ENCODE measurements at regions not wholly inside any gene's neighbourhood (a gene's known extent, or its start where the extent isn't known, plus 50 kb on each side); places are given as distances from the start of the nearest gene placed in this dataset.

GRCh38 chr15:97483232-97483631, 477.3 kb upstream of the ARRDC4 start:
- H3K4me1 ChIP-seq (ENCODE audit: insufficient read depth, low read length): no peaks in the 10 kb centered on the region
- no peaks in the 10 kb centered on the region for H3K9me3 ChIP-seq (ENCODE audit: insufficient read depth, low read depth, low read length)
- no peaks in the 10 kb centered on the region for H3K36me3 ChIP-seq (ENCODE audit: insufficient read depth, low read depth, low read length)

GRCh38 chr15:97490429-97490828, 470.1 kb upstream of the ARRDC4 start:
- H3K36me3 ChIP-seq (ENCODE audit: insufficient read depth, low read depth, low read length): no peaks in the 10 kb centered on the region
- H3K27me3 ChIP-seq (ENCODE audit: insufficient read depth, low read length): no peaks in the 10 kb centered on the region
- H3K4me1 ChIP-seq (ENCODE audit: insufficient read depth, low read length): no peaks in the 10 kb centered on the region
- no peak overlapping the region for H3K9ac ChIP-seq (ENCODE audit: low read depth, low read length)
- no peak overlapping the region for H3K4me3 ChIP-seq (ENCODE audit: low read length)
- no peak overlapping the region for H3K27ac ChIP-seq (ENCODE audit: low read length)
- H3K9me3 ChIP-seq (ENCODE audit: insufficient read depth, low read depth, low read length): no peaks in the 10 kb centered on the region

More at GRCh38 chr15:97483232-97483631, 477.3 kb upstream of the ARRDC4 start:
- Histone ChIP-seq H3K9ac (ENCODE audit: low read depth, low read length) (no peak overlapping the region), H3K27me3 (ENCODE audit: insufficient read depth, low read length) (no peaks in the 10 kb centered on the region), H3K27ac (ENCODE audit: low read length) (no peak overlapping the region), H3K4me3 (ENCODE audit: low read length) (no peak overlapping the region)

- Histone ChIP-seq H3K9me3 (ENCODE audit: insufficient read depth, low read depth, low read length) (no peaks in the 10 kb centered on the region), H3K36me3 (ENCODE audit: insufficient read depth, low read depth, low read length) (no peaks in the 10 kb centered on the region), H3K27ac (ENCODE audit: low read length) (no peak overlapping the region), H3K4me1 (ENCODE audit: insufficient read depth, low read length) (no peaks in the 10 kb centered on the region; the same call in 1 of the 2 replicates), H3K4me3 (ENCODE audit: low read length) (no peak overlapping the region), H3K9ac (ENCODE audit: low read depth, low read length) (no peak overlapping the region), H3K27me3 (ENCODE audit: insufficient read depth, low read length) (no peaks in the 10 kb centered on the region)
Measured at GRCh38 chr15:97501291-97501690, 459.2 kb upstream of the ARRDC4 start.

DNA sequence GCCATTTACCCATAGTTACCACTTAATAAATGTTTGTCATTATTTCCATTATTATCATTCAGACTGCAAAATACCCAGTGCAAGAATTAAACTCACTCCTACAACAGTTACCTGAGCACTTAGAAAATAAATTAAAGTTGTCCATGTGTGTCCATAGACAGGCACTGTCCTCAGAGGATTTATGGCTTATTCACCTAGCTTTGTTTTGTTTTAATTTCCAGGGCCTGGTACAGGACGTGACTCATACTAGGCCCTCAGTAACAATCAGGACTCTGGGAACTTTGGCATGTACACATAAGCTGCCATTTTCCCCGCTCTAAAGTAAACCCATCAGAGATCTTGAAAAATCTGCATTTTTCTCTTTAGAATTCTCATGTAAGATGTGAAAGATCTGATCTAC, 458.5 kb upstream of the ARRDC4 start:
- Histone ChIP-seq H3K9me3 (ENCODE audit: insufficient read depth, low read depth, low read length) (no peaks in the 10 kb centered on the region), H3K4me1 (ENCODE audit: insufficient read depth, low read length) (no peaks in the 10 kb centered on the region; the same call in 1 of the 2 replicates), H3K36me3 (ENCODE audit: insufficient read depth, low read depth, low read length) (no peaks in the 10 kb centered on the region), H3K9ac (ENCODE audit: low read depth, low read length) (no peak overlapping the region), H3K27ac (ENCODE audit: low read length) (no peak overlapping the region), H3K27me3 (ENCODE audit: insufficient read depth, low read length) (no peaks in the 10 kb centered on the region), H3K4me3 (ENCODE audit: low read length) (no peak overlapping the region)

GRCh38 chr15:97504031-97504792, 456.3 kb upstream of the ARRDC4 start:
- Histone ChIP-seq H3K36me3 (ENCODE audit: insufficient read depth, low read depth, low read length) (no peaks in the 10 kb centered on the region), H3K27me3 (ENCODE audit: insufficient read depth, low read length) (no peaks in the 10 kb centered on the region), H3K9ac (ENCODE audit: low read depth, low read length) (no peak overlapping the region), H3K27ac (ENCODE audit: low read length) (no peak overlapping the region), H3K9me3 (ENCODE audit: insufficient read depth, low read depth, low read length) (no peaks in the 10 kb centered on the region), H3K4me3 (ENCODE audit: low read length) (no peak overlapping the region), H3K4me1 (ENCODE audit: insufficient read depth, low read length) (no peaks in the 10 kb centered on the region; the same call in 1 of the 2 replicates)

DNA sequence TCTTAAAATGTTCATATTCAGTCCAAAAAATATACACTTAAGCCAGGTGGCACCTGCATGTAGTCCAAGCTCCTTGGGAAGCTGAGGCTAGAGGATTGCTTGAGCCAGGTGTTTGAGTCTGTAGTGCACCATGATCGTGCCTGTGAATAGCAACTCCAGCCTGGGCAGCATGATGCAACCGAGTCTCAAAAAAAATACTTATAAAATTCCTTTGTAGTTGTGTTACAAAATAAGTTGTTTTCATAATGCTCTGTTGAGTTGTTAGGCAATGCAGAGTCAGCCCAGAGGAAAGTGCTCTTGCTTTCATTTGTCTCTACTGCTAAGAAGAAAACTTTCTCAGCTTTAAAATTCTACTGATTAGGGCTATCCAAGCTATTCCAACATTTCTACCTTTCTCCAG, 442.8 kb upstream of the ARRDC4 start:
- no peaks in the 10 kb centered on the region for H3K36me3 ChIP-seq (ENCODE audit: insufficient read depth, low read depth, low read length)
- no peak overlapping the region for H3K9ac ChIP-seq (ENCODE audit: low read depth, low read length)
- H3K4me3 ChIP-seq (ENCODE audit: low read length): no peak overlapping the region
- H3K27ac ChIP-seq (ENCODE audit: low read length): no peak overlapping the region
- no peaks in the 10 kb centered on the region for H3K4me1 ChIP-seq (ENCODE audit: insufficient read depth, low read length)
- H3K27me3 ChIP-seq (ENCODE audit: insufficient read depth, low read length): no peaks in the 10 kb centered on the region
- H3K9me3 ChIP-seq (ENCODE audit: insufficient read depth, low read depth, low read length): no peaks in the 10 kb centered on the region

GRCh38 chr15:97520689-97521088, 439.8 kb upstream of the ARRDC4 start:
- Histone ChIP-seq H3K9ac (ENCODE audit: low read depth, low read length) (no peak overlapping the region), H3K4me1 (ENCODE audit: insufficient read depth, low read length) (no peaks in the 10 kb centered on the region), H3K36me3 (ENCODE audit: insufficient read depth, low read depth, low read length) (no peaks in the 10 kb centered on the region), H3K27me3 (ENCODE audit: insufficient read depth, low read length) (no peaks in the 10 kb centered on the region), H3K27ac (ENCODE audit: low read length) (no peak overlapping the region), H3K9me3 (ENCODE audit: insufficient read depth, low read depth, low read length) (no peaks in the 10 kb centered on the region), H3K4me3 (ENCODE audit: low read length) (no peak overlapping the region)

- Histone ChIP-seq H3K27ac (ENCODE audit: low read length) (no peak overlapping the region), H3K27me3 (ENCODE audit: insufficient read depth, low read length) (no peaks in the 10 kb centered on the region), H3K36me3 (ENCODE audit: insufficient read depth, low read depth, low read length) (no peaks in the 10 kb centered on the region), H3K9me3 (ENCODE audit: insufficient read depth, low read depth, low read length) (no peaks in the 10 kb centered on the region), H3K9ac (ENCODE audit: low read depth, low read length) (no peak overlapping the region), H3K4me3 (ENCODE audit: low read length) (no peak overlapping the region), H3K4me1 (ENCODE audit: insufficient read depth, low read length) (no peaks in the 10 kb centered on the region)
Measured at GRCh38 chr15:97521381-97522285, 438.9 kb upstream of the ARRDC4 start.

GRCh38 chr15:97522347-97522746, 438.2 kb upstream of the ARRDC4 start:
- Histone ChIP-seq H3K27me3 (ENCODE audit: insufficient read depth, low read length) (no peaks in the 10 kb centered on the region), H3K9ac (ENCODE audit: low read depth, low read length) (no peak overlapping the region), H3K4me3 (ENCODE audit: low read length) (no peak overlapping the region)

GRCh38 chr15:97525809-97526208, 434.7 kb upstream of the ARRDC4 start:
- Histone ChIP-seq H3K9ac (ENCODE audit: low read depth, low read length) (no peak overlapping the region), H3K27me3 (ENCODE audit: insufficient read depth, low read length) (no peaks in the 10 kb centered on the region), H3K4me3 (ENCODE audit: low read length) (no peak overlapping the region), H3K4me1 (ENCODE audit: insufficient read depth, low read length) (no peaks in the 10 kb centered on the region), H3K36me3 (ENCODE audit: insufficient read depth, low read depth, low read length) (no peaks in the 10 kb centered on the region), H3K27ac (ENCODE audit: low read length) (no peak overlapping the region), H3K9me3 (ENCODE audit: insufficient read depth, low read depth, low read length) (no peaks in the 10 kb centered on the region)

More at GRCh38 chr15:97522347-97522746, 438.2 kb upstream of the ARRDC4 start:
- no peak overlapping the region for H3K27ac ChIP-seq (ENCODE audit: low read length)
- H3K9me3 ChIP-seq (ENCODE audit: insufficient read depth, low read depth, low read length): no peaks in the 10 kb centered on the region
- H3K4me1 ChIP-seq (ENCODE audit: insufficient read depth, low read length): no peaks in the 10 kb centered on the region
- no peaks in the 10 kb centered on the region for H3K36me3 ChIP-seq (ENCODE audit: insufficient read depth, low read depth, low read length)

DNA sequence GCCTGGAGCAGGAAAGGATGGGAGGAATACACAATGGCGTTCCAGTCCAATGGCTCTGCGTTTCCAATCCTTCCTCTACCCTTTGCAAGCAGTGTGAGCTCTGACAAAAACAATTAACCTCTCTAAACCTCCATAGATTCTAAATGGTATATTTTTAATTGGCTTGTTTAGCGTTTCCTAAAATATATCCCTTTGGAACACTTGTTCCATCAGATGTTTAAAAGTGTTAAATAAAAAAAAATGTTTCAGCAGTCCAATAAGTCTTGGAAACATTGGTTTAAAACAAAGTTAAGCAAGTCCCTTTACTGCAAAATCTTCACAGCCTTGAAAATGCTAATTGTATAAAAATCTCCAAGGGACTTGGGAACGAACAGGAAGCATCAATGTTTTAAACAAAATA, 432.3 kb upstream of the ARRDC4 start:
- H3K27me3 ChIP-seq (ENCODE audit: insufficient read depth, low read length): no peaks in the 10 kb centered on the region
- no peak overlapping the region for H3K9ac ChIP-seq (ENCODE audit: low read depth, low read length)
- H3K4me1 ChIP-seq (ENCODE audit: insufficient read depth, low read length): no peaks in the 10 kb centered on the region
- no peak overlapping the region for H3K27ac ChIP-seq (ENCODE audit: low read length)
- H3K4me3 ChIP-seq (ENCODE audit: low read length): no peak overlapping the region
- no peaks in the 10 kb centered on the region for H3K36me3 ChIP-seq (ENCODE audit: insufficient read depth, low read depth, low read length)
- no peaks in the 10 kb centered on the region for H3K9me3 ChIP-seq (ENCODE audit: insufficient read depth, low read depth, low read length)

DNA sequence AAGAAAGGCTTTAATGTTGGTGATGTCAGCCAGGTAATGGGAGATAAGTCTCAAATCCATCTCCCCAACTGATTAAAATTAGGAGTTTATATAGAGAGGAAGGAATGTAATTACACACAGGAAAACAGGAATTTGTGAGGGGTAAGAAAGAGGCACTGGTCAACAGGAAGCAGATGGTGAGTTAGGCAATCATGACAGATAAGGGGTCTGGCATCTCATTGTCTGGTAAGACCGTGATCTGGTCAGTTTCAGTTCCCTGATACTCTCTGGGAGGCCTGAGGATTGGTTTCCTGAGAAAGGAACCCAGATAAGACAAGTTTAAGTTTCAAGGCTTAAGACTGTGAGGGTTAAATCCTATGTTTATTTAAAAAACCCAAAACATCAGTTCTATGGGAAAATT, 414.7 kb upstream of the ARRDC4 start:
- Histone ChIP-seq H3K4me3 (ENCODE audit: low read length) (no peak overlapping the region), H3K4me1 (ENCODE audit: insufficient read depth, low read length) (no peaks in the 10 kb centered on the region), H3K27ac (ENCODE audit: low read length) (no peak overlapping the region), H3K9me3 (ENCODE audit: insufficient read depth, low read depth, low read length) (0 out of 2 replicates have a peak, but pooled peaks cover 5% of the 10 kb centered on the region), H3K36me3 (ENCODE audit: insufficient read depth, low read depth, low read length) (no peaks in the 10 kb centered on the region), H3K9ac (ENCODE audit: low read depth, low read length) (no peak overlapping the region), H3K27me3 (ENCODE audit: insufficient read depth, low read length) (no peaks in the 10 kb centered on the region)

All from iPS-20b (cell line).